Activated B cell treated with CpG ODN at 0.5 μM for 24 hours (primary cell): ENCODE measurements at regions not wholly inside any gene's neighbourhood (a gene's known extent, or its start where the extent isn't known, plus 50 kb on each side); places are given as distances from the start of the nearest gene placed in this dataset.
"Not testable (repeated sequence)": the region's sequence is repeated elsewhere in the genome, so short reads cannot be mapped to it uniquely, and the experiment has no call there.

Experiments
- ATAC-seq: fragments of 200-7000 bp; cut with Tn5 transposase; one replicate; pipeline ENCODE4 v1.10.0; 2021; ENCODE audit warnings: low read depth, mild to moderate bottlenecking, moderate library complexity
- CTCF ChIA-PET: fragments of 350-600 bp; sonication (Branson Sonifier 250); formaldehyde crosslinking; loops from one replicate; lab custom pipeline; 2021; ENCODE audit warnings: antibody characterized with exemption; lab: Charles Lee
- POLR2A ChIA-PET: fragments of 350-600 bp; sonication (Branson Sonifier 250); formaldehyde crosslinking; loops from one replicate; lab custom pipeline; 2021; ENCODE audit warnings: antibody characterized with exemption; lab: Charles Lee
- DNase-seq: peaks from one replicate; pipeline ENCODE4 v3.0.0; 2022
- H3K27ac Mint-ChIP-seq: one replicate; pipeline ENCODE4 v1.8.0; 2020; ENCODE audit warnings: mixed read lengths
- H3K27me3 Mint-ChIP-seq: one replicate; pipeline ENCODE4 v1.8.0; 2021; ENCODE audit warnings: mixed read lengths
- H3K36me3 Mint-ChIP-seq: one replicate; pipeline ENCODE4 v1.8.0; 2021; ENCODE audit warnings: low read depth, mixed read lengths
- H3K4me1 Mint-ChIP-seq: one replicate; pipeline ENCODE4 v1.8.0; 2021; ENCODE audit warnings: mixed read lengths
- H3K4me3 Mint-ChIP-seq: one replicate; pipeline ENCODE4 v1.8.0; 2020; ENCODE audit warnings: mild to moderate bottlenecking, mixed read lengths
- H3K9me3 Mint-ChIP-seq: one replicate; pipeline ENCODE4 v1.8.0; 2020; ENCODE audit warnings: mixed read lengths
- intact Hi-C: fragments of 100-400 bp; cut with micrococcal nuclease; formaldehyde crosslinking; loops from one replicate; pipeline ENCODE4 v1.15.1; 2024
- TF ChIP-seq, protein P1 (sequence below): fragments of 200-600 bp; IDR thresholded peaks from one replicate; pipeline ENCODE4 v1.8.0; 2022; ENCODE audit warnings: antibody characterized with exemption, mild to moderate bottlenecking

DNA sequence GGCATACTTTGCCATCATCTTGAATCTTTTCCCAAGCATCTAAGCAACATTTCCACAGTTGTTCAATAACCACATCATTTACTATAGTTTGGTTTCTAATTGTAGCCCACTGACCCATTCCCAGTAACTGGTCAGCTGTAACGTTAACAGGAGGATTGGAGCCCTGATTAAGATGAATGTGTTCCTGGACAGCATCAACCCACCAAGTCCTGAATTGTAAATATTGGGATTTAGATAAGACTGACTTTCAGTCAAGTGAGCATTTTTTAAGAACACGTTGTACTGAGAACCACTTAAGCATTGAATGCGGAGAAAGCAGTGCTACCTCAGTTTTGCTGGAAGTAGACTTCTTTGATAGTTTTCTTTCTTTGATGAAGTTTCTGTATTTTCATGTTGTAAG, 53.3 kb upstream of the ARL4D start:
- ATAC-seq, H3K4me3 Mint-ChIP-seq, H3K4me1 Mint-ChIP-seq, H3K27me3 Mint-ChIP-seq, H3K27ac Mint-ChIP-seq, intact Hi-C loops, DNase-seq, CTCF ChIA-PET, POLR2A ChIA-PET: not testable (repeated sequence)
- Mint-ChIP-seq H3K36me3 (peaks cover 11% of the 10 kb centered on the region), H3K9me3 (peaks cover 26% of the 10 kb centered on the region)

DNA sequence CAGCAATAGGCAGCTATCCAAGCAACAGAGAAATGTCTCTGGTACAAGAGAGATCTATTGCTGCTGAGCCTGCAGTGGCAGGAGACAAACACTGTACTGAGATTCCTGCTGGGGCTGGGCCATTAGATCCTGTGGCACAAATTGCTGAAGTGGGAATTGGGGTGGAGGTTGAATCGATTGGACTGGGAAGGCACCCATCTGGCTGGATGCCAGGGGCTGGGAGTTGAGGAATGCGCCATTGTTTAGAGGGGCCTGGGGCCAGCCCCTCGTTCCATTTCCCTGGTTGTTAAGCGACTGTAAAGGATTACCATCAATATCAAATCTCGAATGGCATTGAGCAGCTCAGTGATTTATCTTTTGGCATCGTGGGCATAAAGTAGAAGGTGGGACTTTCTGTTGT, 54.1 kb upstream of the ARL4D start:
- ATAC-seq (no peak), DNase-seq (no peak)
- no peak overlapping the region for H3K27ac Mint-ChIP-seq
- intact Hi-C loops, result no loop called here
- H3K36me3 Mint-ChIP-seq, result peaks cover 10% of the 10 kb centered on the region
- H3K4me1 Mint-ChIP-seq, result no peaks in the 10 kb centered on the region
- CTCF ChIA-PET, result no interaction called here
- H3K4me3 Mint-ChIP-seq, result no peak overlapping the region
- POLR2A ChIA-PET, result interaction anchor here (0.7 kb wide), 1 partner anchor 17 kb away, joined by 3 read pairs; no protein-coding TSS in a partner anchor
- H3K27me3 Mint-ChIP-seq, result no peaks in the 10 kb centered on the region
- H3K9me3 Mint-ChIP-seq, result peaks cover 23% of the 10 kb centered on the region
- TF ChIP-seq, protein P1, sequence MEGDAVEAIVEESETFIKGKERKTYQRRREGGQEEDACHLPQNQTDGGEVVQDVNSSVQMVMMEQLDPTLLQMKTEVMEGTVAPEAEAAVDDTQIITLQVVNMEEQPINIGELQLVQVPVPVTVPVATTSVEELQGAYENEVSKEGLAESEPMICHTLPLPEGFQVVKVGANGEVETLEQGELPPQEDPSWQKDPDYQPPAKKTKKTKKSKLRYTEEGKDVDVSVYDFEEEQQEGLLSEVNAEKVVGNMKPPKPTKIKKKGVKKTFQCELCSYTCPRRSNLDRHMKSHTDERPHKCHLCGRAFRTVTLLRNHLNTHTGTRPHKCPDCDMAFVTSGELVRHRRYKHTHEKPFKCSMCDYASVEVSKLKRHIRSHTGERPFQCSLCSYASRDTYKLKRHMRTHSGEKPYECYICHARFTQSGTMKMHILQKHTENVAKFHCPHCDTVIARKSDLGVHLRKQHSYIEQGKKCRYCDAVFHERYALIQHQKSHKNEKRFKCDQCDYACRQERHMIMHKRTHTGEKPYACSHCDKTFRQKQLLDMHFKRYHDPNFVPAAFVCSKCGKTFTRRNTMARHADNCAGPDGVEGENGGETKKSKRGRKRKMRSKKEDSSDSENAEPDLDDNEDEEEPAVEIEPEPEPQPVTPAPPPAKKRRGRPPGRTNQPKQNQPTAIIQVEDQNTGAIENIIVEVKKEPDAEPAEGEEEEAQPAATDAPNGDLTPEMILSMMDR, result no peak

DNA sequence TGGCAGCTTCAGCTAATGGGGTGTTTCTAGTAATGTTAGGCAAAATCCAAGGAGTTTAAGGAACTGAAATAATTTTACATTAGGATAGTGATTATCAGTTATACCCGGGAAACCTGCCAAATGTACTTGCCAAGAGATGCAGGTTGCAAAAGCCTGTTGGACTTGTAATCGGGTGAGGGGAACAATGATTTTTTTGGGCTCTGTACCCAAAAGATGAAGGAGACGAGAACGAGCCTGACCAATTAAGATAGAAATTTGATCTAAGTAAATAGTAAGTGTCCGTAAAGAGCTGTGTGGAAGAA, 56.3 kb upstream of the ARL4D start:
- H3K4me1 Mint-ChIP-seq, result peaks cover 8% of the 10 kb centered on the region
- intact Hi-C loops, result no loop called here
- no peak for ATAC-seq
- POLR2A ChIA-PET, result interaction anchor here (0.6 to 2.0 kb wide), 4 partner anchors 8 to 26 kb away, joined by 5 to 11 read pairs (median 8); no protein-coding TSS in a partner anchor
- TF ChIP-seq, protein P1, result no peak
- peaks cover 6% of the 10 kb centered on the region for H3K36me3 Mint-ChIP-seq
- H3K27me3 Mint-ChIP-seq, result no peaks in the 10 kb centered on the region
- CTCF ChIA-PET, result interaction anchor here (1.6 kb wide), 1 partner anchor 9 kb away, joined by 3 read pairs; no protein-coding TSS in a partner anchor
- DNase-seq, result no peak
- no peak overlapping the region for H3K4me3 Mint-ChIP-seq
- no peak overlapping the region for H3K27ac Mint-ChIP-seq
- H3K9me3 Mint-ChIP-seq, result peaks cover 8% of the 10 kb centered on the region

DNA sequence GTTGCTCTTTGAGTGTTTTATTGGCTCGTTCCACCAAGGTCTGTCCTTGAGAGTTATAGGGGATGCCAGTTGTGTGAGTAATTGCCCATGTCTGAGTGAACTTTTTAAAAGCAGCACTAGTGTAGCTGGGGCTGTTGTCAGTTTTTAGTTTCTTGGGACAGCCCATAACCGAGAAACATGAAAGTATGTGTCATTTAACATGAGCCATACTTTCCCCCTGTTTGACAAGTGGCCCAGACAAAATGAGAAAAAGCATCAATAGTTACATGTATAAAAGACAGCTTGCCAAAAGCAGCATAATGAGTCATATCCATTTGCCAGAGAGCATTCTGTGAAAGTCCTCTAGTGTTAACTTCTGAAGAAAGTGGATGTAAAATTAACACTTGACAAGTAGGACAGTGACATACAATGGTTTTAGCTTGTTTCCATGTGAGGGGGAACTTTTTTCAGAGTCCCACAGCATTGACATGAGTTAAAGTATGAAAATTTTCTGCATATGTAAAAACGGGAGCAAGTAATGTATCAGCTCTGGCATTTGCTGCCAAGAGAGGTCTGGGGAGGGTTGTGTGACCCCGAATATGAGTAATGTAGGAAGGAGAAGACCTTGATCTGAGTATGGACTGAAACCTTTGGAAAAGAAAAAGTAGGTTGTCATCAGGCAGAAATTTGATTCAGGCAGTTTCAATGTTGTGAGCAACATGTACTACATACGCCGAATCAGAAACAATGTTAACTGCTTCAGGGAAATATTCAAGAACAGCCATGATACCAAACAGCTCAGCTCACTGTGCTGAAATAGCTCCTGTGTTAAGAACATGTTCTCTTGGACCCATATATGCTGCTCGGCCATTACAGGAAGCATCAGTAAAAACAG, 56.8 kb upstream of the ARL4D start:
- DNase-seq, result no peak
- H3K9me3 Mint-ChIP-seq, result peaks cover 2% of the 10 kb centered on the region
- no peak for ATAC-seq
- peaks cover 8% of the 10 kb centered on the region for H3K4me1 Mint-ChIP-seq
- H3K36me3 Mint-ChIP-seq, result peaks cover 2% of the 10 kb centered on the region
- no peak overlapping the region for H3K27ac Mint-ChIP-seq
- TF ChIP-seq, protein P1, result no peak
- no peaks in the 10 kb centered on the region for H3K27me3 Mint-ChIP-seq
- H3K4me3 Mint-ChIP-seq, result no peak overlapping the region
- intact Hi-C loops, result no loop called here
- POLR2A ChIA-PET, result interaction anchor here (0.6 to 2.0 kb wide), 4 partner anchors 8 to 26 kb away, joined by 5 to 11 read pairs (median 8); no protein-coding TSS in a partner anchor
- CTCF ChIA-PET, result interaction anchor here (1.6 kb wide), 1 partner anchor 9 kb away, joined by 3 read pairs; no protein-coding TSS in a partner anchor

DNA sequence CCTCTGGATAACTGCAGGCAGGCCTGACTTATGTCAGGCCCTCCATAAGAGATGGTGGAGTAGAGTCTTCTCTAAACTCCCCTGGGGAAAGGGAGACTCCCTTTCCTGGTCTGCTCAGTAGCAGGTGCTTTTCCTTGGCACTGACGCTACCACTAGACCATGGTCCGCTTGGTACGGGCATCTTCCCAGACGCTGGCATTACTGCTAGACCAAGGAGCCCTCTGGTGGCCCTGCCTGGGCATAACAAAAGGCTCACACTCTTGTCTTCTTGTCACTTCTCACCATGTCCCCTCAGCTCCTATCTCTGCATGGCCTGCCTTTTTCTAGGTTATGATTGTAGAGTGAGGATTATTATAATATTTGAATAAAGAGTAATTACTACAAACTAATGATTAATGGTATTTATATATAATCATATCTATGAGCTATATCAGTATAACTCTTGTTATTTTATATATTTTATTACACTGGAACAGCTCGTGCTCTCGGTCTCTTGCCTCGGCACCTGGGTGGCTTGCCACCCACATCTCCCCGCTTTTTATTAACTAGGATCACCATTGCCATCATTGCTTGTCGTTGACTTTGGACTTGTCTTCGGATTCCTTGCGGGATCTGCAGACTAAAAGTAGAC, 59.8 kb upstream of the ARL4D start:
- H3K4me1 Mint-ChIP-seq, result peaks cover 18% of the 10 kb centered on the region
- POLR2A ChIA-PET, result interaction anchor here (0.5 to 2.8 kb wide), 5 partner anchors 15 to 341 kb away, joined by 3 to 26 read pairs (median 4); partner anchors contain the start of genes DHX8 and RPL27
- no peak for ATAC-seq
- H3K27ac Mint-ChIP-seq, result no peak overlapping the region
- no peaks in the 10 kb centered on the region for H3K9me3 Mint-ChIP-seq
- intact Hi-C loops, result loop anchor here (1.0 to 5.0 kb wide), 4 partner anchors 144 to 617 kb away; partner anchors contain the start of genes AOC2, DHX8 and IFI35
- TF ChIP-seq, protein P1, result peak; percentile 38
- H3K36me3 Mint-ChIP-seq, result no peaks in the 10 kb centered on the region
- H3K27me3 Mint-ChIP-seq, result no peaks in the 10 kb centered on the region
- CTCF ChIA-PET, result interaction anchor here (0.9 to 1.7 kb wide), 9 partner anchors 14 to 332 kb away, joined by 3 to 7 read pairs (median 3); partner anchors contain the start of gene IFI35
- no peak overlapping the region for H3K4me3 Mint-ChIP-seq
- DNase-seq, result peak; percentile 47
